H9 (cell line): ENCODE measurements at regions not wholly inside any gene's neighbourhood (a gene's known extent, or its start where the extent isn't known, plus 50 kb on each side); places are given as distances from the start of the nearest gene placed in this dataset.

Experiments
- DNase-seq: peaks from one replicate; pipeline ENCODE4 v3.0.0-alpha.2; 2017
- H2AFZ ChIP-seq: one replicate; pipeline ENCODE4 v1.6.1; 2013; ENCODE audit warnings: mild to moderate bottlenecking, low read length, control low read depth, moderate library complexity
- H2AK5ac ChIP-seq: 2 replicates; pipeline ENCODE4 v1.6.1; 2013; ENCODE audit warnings: low read length, control low read depth, mixed read lengths; ENCODE audit not compliant: insufficient read length
- H2BK120ac ChIP-seq: one replicate; pipeline ENCODE4 v1.6.1; 2013; ENCODE audit warnings: low read depth, mild to moderate bottlenecking, low read length, control low read depth, inconsistent platforms; ENCODE audit not compliant: poor library complexity, severe bottlenecking
- H2BK12ac ChIP-seq: 2 replicates; pipeline ENCODE4 v1.6.1; 2013; ENCODE audit warnings: low read length, control low read depth, mixed read lengths, low read depth; ENCODE audit not compliant: insufficient read length
- H2BK15ac ChIP-seq: 2 replicates; pipeline ENCODE4 v1.6.1; 2013; ENCODE audit warnings: low read depth, low read length, control low read depth
- H2BK20ac ChIP-seq: one replicate; pipeline ENCODE4 v1.6.1; 2013; ENCODE audit warnings: low read depth, mild to moderate bottlenecking, low read length, control low read depth, inconsistent platforms; ENCODE audit not compliant: poor library complexity, severe bottlenecking
- H2BK5ac ChIP-seq: 2 replicates; pipeline ENCODE4 v1.6.1; 2013; ENCODE audit warnings: low read length, control low read depth, mixed read lengths; ENCODE audit not compliant: insufficient read length
- H3K14ac ChIP-seq: 2 replicates; pipeline ENCODE4 v1.6.1; 2013; ENCODE audit warnings: low read length, control low read depth; ENCODE audit not compliant: insufficient read depth
- H3K18ac ChIP-seq: 2 replicates; pipeline ENCODE4 v1.6.1; 2013; ENCODE audit warnings: low read depth, mild to moderate bottlenecking, mixed read lengths, low read length, control low read depth; ENCODE audit not compliant: insufficient read length
- H3K23ac ChIP-seq: 2 replicates; pipeline ENCODE4 v1.6.1; 2013; ENCODE audit warnings: low read length, control low read depth, mixed read lengths, low read depth; ENCODE audit not compliant: insufficient read length
- H3K23me2 ChIP-seq: 2 replicates; pipeline ENCODE4 v1.6.1; 2013; ENCODE audit warnings: low read depth, mild to moderate bottlenecking, mixed read lengths, low read length, control low read depth; ENCODE audit not compliant: insufficient read length, poor library complexity, severe bottlenecking
- H3K27ac ChIP-seq: 2 replicates; pipeline ENCODE4 v1.5.1; 2013; ENCODE audit warnings: low read length, control low read depth, mixed read lengths, low read depth; ENCODE audit not compliant: insufficient read length
- H3K27me3 ChIP-seq: 2 replicates; pipeline ENCODE4 v1.6.1; 2013; ENCODE audit warnings: low read length, control low read depth, inconsistent platforms; ENCODE audit not compliant: insufficient read depth
- H3K4ac ChIP-seq: 2 replicates; pipeline ENCODE4 v1.6.1; 2013; ENCODE audit warnings: low read depth, mild to moderate bottlenecking, control low read depth, inconsistent platforms, low read length, moderate library complexity
- H3K4me1 ChIP-seq: 2 replicates; pipeline ENCODE4 v1.6.1; 2013; ENCODE audit warnings: low read length, control low read depth, inconsistent platforms; ENCODE audit not compliant: insufficient read depth
- H3K4me2 ChIP-seq: 2 replicates; pipeline ENCODE4 v1.6.1; 2013; ENCODE audit warnings: low read length, control low read depth, mixed read lengths; ENCODE audit not compliant: insufficient read length, insufficient read depth
- H3K56ac ChIP-seq: 2 replicates; pipeline ENCODE4 v1.6.1; 2013; ENCODE audit warnings: low read depth, mild to moderate bottlenecking, mixed read lengths, low read length, control low read depth; ENCODE audit not compliant: insufficient read length
- H3K79me1 ChIP-seq: 2 replicates; pipeline ENCODE4 v1.6.1; 2013; ENCODE audit warnings: low read depth, mild to moderate bottlenecking, moderate library complexity, low read length, control low read depth, inconsistent platforms; ENCODE audit not compliant: insufficient read depth, poor library complexity, severe bottlenecking
- H3K79me2 ChIP-seq: 2 replicates; pipeline ENCODE4 v1.6.1; 2013; ENCODE audit warnings: low read length, control low read depth, inconsistent platforms; ENCODE audit not compliant: insufficient read depth
- H3K9ac ChIP-seq: 2 replicates; pipeline ENCODE4 v1.6.1; 2013; ENCODE audit warnings: low read length, control low read depth, mixed read lengths; ENCODE audit not compliant: insufficient read length; ENCODE audit errors: extremely low read depth
- H3K9me3 ChIP-seq: one replicate; pipeline ENCODE4 v1.6.1; 2013; ENCODE audit warnings: low read depth, low read length, inconsistent platforms; ENCODE audit not compliant: control insufficient read depth
- H3T11ph ChIP-seq: one replicate; pipeline ENCODE4 v1.6.1; 2013; ENCODE audit warnings: mild to moderate bottlenecking, low read length, control low read depth, inconsistent platforms
- H4K20me1 ChIP-seq: one replicate; pipeline ENCODE4 v1.6.1; 2013; ENCODE audit not compliant: control insufficient read depth, insufficient read length, insufficient read depth
- H4K5ac ChIP-seq: 2 replicates; pipeline ENCODE4 v1.6.1; 2013; ENCODE audit warnings: low read depth, mild to moderate bottlenecking, mixed read lengths, low read length, control low read depth; ENCODE audit not compliant: insufficient read length
- H4K8ac ChIP-seq: replicated peaks from 2 replicates; pipeline ENCODE4 v1.6.1; 2013; ENCODE audit warnings: low read length, control low read depth, mixed read lengths, low read depth; ENCODE audit not compliant: insufficient read length
- H4K91ac ChIP-seq: 2 replicates; pipeline ENCODE4 v1.6.1; 2013; ENCODE audit warnings: low read depth, mild to moderate bottlenecking, moderate library complexity, mixed read lengths, low read length, control low read depth; ENCODE audit not compliant: insufficient read length
- H3K27ac Mint-ChIP-seq, 3 experiments: 2 replicates in 2 of 3; 3 replicates in 1 of 3; pipeline ENCODE4 v1.8.0; 2020 to 2021; ENCODE audit warnings: mixed read lengths in 3 of 3, mild to moderate bottlenecking in 1 of 3, moderate library complexity in 1 of 3
- H3K27me3 Mint-ChIP-seq: 2 replicates; pipeline ENCODE4 v1.8.0; 2021; ENCODE audit warnings: low read depth, mild to moderate bottlenecking, moderate library complexity, mixed read lengths
- H3K36me3 Mint-ChIP-seq, 3 experiments: 2 replicates in 2 of 3; 3 replicates in 1 of 3; pipeline ENCODE4 v1.8.0; 2020 to 2021; ENCODE audit warnings: low read depth in 3 of 3, mixed read lengths in 3 of 3; ENCODE audit not compliant: insufficient read depth in 1 of 3
- H3K4me1 Mint-ChIP-seq, 2 experiments: 2 replicates each; pipeline ENCODE4 v1.8.0; 2020; ENCODE audit warnings: mixed read lengths in 2 of 2
- H3K4me3 Mint-ChIP-seq, 2 experiments: 2 replicates in 1 of 2; 3 replicates in 1 of 2; pipeline ENCODE4 v1.8.0; 2020 to 2021; ENCODE audit warnings: mild to moderate bottlenecking in 2 of 2, mixed read lengths in 2 of 2, moderate library complexity in 1 of 2
- H3K9me3 Mint-ChIP-seq, 2 experiments: 2 replicates in 1 of 2; 3 replicates in 1 of 2; pipeline ENCODE4 v1.8.0; 2020; ENCODE audit warnings: mild to moderate bottlenecking in 2 of 2, mixed read lengths in 2 of 2, moderate library complexity in 1 of 2
- WGBS: extraction: QIAGEN DNeasy Blood & Tissue Kit; methylation state at CpG from one replicate; pipeline ENCODE4 v1.1.7; 2013; ENCODE audit warnings: missing lambda C conversion rate, low lambda C conversion rate, mixed read lengths; ENCODE audit not compliant: insufficient read length; ENCODE audit errors: extremely low coverage; 5-methylcytosine and 5-hydroxymethylcytosine counted together
- TF ChIP-seq, protein P1 (sequence below): fragments of 200-600 bp; sonication (generic); conservative IDR thresholded peaks from 3 replicates; pipeline ENCODE4 v1.8.0; 2021; ENCODE audit warnings: antibody characterized with exemption, mild to moderate bottlenecking

DNA sequence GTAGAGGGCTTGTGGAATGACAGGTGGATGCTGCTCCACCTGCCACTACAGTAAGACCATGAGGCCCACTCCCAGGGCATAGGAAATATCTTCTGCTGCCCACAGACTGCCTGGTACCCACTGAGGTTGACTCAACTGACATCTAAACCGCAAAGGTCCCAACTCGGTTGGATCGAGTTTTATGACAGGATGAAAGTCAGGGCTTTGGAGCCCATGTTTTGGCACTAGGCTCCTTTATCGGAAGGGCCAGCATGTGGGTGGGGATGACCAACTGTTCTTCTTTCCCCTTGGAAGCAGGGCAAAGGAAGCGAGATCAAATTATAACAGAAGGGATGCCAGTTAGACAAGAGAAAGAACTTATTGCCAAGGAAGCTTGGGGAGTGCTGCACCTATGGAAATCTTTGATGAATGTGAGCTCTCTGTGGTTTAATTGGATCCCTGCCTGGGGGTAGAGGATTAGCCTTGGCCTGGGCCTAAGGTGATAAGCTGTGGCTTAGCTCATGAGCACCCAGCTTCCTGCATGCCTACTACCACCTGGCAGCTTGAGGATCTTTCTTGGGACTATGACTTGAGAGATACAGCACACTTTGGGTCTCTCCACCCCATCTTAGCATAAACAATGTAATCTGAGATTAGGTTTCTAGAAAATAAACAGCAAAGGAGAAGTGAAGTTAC is 121.8 kb downstream of the KCNA5 start:
- H3K27ac Mint-ChIP-seq: no peak overlapping the region
- H2AK5ac ChIP-seq: no peak overlapping the region
- H3K27me3 ChIP-seq: no peaks in the 10 kb centered on the region

More for the DNA sequence above, 121.8 kb downstream of the KCNA5 start:
- no peak overlapping the region for H4K5ac ChIP-seq
- H3K79me1 ChIP-seq: no peaks in the 10 kb centered on the region
- no peaks in the 10 kb centered on the region for H3K9me3 ChIP-seq
- H3K23me2 ChIP-seq: no peaks in the 10 kb centered on the region
- no peak overlapping the region for H3K27ac ChIP-seq
- H4K91ac ChIP-seq: no peak overlapping the region
- H3K79me2 ChIP-seq: no peaks in the 10 kb centered on the region
- H3K4me1 ChIP-seq: peaks cover 2% of the 10 kb centered on the region; the same call in 1 of the 2 replicates
- no peak overlapping the region for H3K4ac ChIP-seq
- H2BK120ac ChIP-seq: no peak overlapping the region
- no peak overlapping the region for H2BK15ac ChIP-seq
- H3K36me3 Mint-ChIP-seq: no peaks in the 10 kb centered on the region
- no peak overlapping the region for H2BK5ac ChIP-seq
- H2BK20ac ChIP-seq: no peak overlapping the region
- H4K8ac ChIP-seq: no peak overlapping the region
- no peak overlapping the region for H3K4me3 Mint-ChIP-seq
- H2AFZ ChIP-seq: no peak overlapping the region
- H3K9ac ChIP-seq: no peak overlapping the region
- H2BK12ac ChIP-seq: no peak overlapping the region
- no peak overlapping the region for H3K18ac ChIP-seq
- H3K14ac ChIP-seq: no peak overlapping the region
- DNase-seq: peak; percentile 12
- peaks cover 11 to 12% of the 10 kb centered on the region in 2 experiments for H3K4me1 Mint-ChIP-seq
- H3K27me3 Mint-ChIP-seq: peaks cover 2% of the 10 kb centered on the region
- H3K4me2 ChIP-seq: no peak overlapping the region
- H3T11ph ChIP-seq: no peak overlapping the region
- TF ChIP-seq, protein P1, sequence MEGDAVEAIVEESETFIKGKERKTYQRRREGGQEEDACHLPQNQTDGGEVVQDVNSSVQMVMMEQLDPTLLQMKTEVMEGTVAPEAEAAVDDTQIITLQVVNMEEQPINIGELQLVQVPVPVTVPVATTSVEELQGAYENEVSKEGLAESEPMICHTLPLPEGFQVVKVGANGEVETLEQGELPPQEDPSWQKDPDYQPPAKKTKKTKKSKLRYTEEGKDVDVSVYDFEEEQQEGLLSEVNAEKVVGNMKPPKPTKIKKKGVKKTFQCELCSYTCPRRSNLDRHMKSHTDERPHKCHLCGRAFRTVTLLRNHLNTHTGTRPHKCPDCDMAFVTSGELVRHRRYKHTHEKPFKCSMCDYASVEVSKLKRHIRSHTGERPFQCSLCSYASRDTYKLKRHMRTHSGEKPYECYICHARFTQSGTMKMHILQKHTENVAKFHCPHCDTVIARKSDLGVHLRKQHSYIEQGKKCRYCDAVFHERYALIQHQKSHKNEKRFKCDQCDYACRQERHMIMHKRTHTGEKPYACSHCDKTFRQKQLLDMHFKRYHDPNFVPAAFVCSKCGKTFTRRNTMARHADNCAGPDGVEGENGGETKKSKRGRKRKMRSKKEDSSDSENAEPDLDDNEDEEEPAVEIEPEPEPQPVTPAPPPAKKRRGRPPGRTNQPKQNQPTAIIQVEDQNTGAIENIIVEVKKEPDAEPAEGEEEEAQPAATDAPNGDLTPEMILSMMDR: no peak
- no peaks in the 10 kb centered on the region for H3K9me3 Mint-ChIP-seq
- H3K23ac ChIP-seq: no peak overlapping the region
- no peaks in the 10 kb centered on the region for H4K20me1 ChIP-seq
- no peak overlapping the region for H3K56ac ChIP-seq
- no CpG with 5 or more reads among the region's 5 CpGs for WGBS
